UCSD-AML1 (cell line): ENCODE measurements at regions not wholly inside any gene's neighbourhood (a gene's known extent, or its start where the extent isn't known, plus 50 kb on each side); places are given as distances from the start of the nearest gene placed in this dataset.
"Not testable (repeated sequence)": the region's sequence is repeated elsewhere in the genome, so short reads cannot be mapped to it uniquely, and the experiment has no call there.

Experiments used
- DNase-seq: peaks from one replicate; lab custom pipeline; 2025; ENCODE audit not compliant: unreplicated experiment; lab: John Stamatoyannopoulos, UW

GRCh38 chr15:19944261-19944888 lies 597.2 kb downstream of the GOLGA6L6 start:
- DNase-seq = no peak

GRCh38 chr15:19943515-19943914 lies 598.1 kb downstream of the GOLGA6L6 start:
- DNase-seq = no peak

GRCh38 chr15:19903281-19903680 lies 638.3 kb downstream of the GOLGA6L6 start:
- not testable (repeated sequence) for DNase-seq

GRCh38 chr15:19902388-19902787 lies 639.2 kb downstream of the GOLGA6L6 start:
- not testable (repeated sequence) for DNase-seq

- not testable (repeated sequence) for DNase-seq
Measured at GRCh38 chr15:19901414-19901813, 640.2 kb downstream of the GOLGA6L6 start.

- DNase-seq = no peak
Measured at GRCh38 chr15:19899021-19899824, 642.4 kb downstream of the GOLGA6L6 start.

GRCh38 chr15:19888811-19889210 lies 652.8 kb downstream of the GOLGA6L6 start:
- DNase-seq = not testable (repeated sequence)

GRCh38 chr15:19844061-19844460 lies 697.5 kb downstream of the GOLGA6L6 start:
- DNase-seq = not testable (repeated sequence)
